Dermis blood vessel endothelial cell (primary cell): ENCODE measurements at regions not wholly inside any gene's neighbourhood (a gene's known extent, or its start where the extent isn't known, plus 50 kb on each side); places are given as distances from the start of the nearest gene placed in this dataset.

Source experiments
- DNase-seq: peaks from one replicate; pipeline ENCODE4 v3.0.0; 2010

DNA sequence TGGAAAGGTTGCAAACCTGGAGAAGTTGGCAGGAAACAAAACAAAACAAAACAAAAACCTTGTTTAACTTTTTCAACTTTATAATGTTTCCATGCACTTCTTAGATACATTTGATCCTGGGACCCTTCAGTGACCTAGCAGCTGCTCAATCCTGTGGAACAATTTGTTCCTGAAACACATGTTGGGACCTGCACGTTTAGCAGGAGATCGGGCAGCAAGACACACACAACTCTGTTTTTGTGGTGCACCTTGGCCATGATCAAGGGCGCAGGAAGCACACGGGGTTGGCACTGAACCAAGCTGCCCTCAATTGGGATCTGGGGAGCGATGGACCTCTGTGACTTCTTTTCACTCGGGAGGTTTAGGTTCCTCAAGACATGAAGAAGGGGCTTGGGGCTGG lies 268.7 kb downstream of the LOXHD1 start:
- no peak for DNase-seq

DNA sequence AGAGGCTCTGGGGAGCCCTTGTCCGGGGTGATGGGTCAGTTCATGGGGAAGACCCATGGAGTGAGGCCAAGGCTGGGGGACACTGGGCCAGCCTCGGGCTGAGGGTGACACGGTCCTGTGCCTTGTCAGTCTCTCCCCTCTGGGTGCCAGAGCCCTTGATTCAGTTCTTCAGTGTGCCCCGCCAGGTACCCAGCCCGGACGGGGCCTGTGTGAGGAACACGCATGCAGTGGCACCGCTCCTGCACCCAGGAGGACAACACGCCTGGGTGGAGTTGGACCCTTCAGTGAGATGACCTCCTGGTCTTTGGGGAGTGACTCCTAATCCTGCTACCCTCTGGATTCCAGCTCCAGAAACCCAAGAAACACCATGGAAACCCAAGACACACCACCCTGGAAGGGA lies 264.4 kb downstream of the LOXHD1 start:
- no peak for DNase-seq

DNA sequence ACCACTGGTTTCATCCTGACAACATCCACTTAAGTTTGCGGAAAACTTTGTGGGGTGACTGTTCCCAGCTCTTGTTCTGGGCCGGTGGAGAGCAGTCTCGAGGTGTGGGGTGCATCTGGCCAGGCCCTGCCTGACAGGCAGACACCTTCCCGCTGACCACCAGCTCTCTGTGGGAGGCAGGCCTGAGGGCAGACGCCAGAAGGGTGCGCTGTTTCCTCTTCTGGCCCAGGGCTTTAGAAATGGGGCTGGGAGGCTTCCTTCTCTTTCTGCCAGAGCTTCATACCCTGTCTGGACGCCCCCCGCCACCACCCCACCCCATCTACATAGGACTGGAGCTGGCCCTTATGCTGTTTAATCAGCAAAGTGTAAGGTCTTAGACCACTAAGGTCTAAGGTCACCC lies 263.8 kb downstream of the LOXHD1 start:
- DNase-seq: no peak

DNA sequence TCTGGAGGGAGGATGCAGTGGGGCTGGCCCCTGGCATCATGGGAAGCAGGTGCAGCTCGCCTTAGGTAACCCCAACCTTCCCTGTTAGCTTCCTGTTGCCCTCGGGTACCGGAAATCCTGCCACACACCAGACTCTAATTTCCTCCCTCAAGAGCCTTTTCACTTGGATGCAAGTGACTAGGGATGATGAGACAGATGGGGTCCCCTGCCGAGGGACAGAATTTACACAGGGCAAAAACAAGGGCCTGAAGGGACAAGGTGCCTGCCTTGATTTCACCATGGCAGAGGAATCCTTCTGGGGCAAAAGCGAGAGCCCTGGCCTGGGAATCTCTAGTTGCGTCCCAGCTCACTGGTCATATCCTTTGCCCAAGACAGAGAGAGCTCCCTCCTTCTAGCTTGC lies 263.1 kb downstream of the LOXHD1 start:
- DNase-seq: no peak

- no peak for DNase-seq
Measured at GRCh38 chr18:46395795-46396194, 261.2 kb downstream of the LOXHD1 start.

DNA sequence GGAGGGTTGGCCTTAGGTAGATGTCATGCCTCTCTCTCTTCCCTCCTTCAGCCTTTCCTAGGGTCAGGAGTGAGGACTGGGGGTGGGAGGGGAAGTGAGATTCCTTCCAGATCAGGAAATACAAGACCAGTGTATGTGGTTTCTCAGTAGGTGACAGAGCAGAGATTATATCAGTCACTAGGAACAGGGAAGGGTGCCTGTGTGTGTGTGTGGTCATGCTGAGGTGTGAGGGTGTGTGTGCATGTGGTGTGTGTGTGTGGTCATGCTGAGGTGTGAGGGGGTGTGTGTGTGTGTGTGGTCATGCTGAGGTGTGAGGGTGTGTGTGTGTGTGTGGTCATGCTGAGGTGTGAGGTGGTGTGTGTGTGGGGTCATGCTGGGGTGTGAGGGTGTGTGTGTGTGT lies 259.8 kb downstream of the LOXHD1 start:
- no peak for DNase-seq

DNA sequence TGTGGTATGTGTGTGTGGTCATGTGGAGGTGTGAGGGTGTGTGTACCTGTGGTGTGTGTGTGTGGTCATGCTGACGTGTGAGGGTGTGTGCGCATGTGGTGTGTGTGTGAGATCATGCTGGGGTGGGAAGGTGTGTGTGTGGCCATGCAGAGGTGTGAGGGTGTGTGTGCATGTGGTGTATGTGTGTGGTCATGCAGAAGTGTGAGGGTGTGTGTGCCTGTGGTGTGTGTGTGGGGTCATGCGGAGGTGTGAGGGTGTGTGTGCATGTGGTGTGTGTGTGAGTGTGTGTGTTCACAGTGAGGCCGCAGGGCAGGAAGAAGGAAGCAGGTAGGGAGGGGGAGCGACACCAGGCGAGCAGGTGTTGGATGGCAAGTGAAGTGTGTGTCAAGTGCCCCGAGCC lies 259.0 kb downstream of the LOXHD1 start:
- no peak for DNase-seq

DNA sequence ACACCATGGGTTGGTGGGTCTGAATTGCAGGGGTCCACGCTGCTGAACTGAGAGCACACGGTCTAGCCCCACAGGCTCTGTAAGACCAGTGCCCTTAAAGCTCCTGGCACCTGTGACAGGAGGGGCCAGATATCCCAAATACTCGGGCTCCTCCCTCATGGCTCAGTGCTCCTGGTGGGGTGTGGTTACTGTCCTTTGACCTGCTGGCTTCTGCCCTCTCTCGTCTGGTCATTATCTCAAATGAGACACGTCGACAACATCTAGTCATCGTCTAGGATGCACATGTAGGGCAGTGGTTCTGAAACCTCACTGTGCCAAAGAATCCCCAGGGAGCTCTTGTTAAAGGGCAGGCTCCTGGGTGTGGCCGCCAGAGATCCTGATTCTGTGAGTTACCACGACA lies 258.4 kb downstream of the LOXHD1 start:
- DNase-seq: no peak

DNA sequence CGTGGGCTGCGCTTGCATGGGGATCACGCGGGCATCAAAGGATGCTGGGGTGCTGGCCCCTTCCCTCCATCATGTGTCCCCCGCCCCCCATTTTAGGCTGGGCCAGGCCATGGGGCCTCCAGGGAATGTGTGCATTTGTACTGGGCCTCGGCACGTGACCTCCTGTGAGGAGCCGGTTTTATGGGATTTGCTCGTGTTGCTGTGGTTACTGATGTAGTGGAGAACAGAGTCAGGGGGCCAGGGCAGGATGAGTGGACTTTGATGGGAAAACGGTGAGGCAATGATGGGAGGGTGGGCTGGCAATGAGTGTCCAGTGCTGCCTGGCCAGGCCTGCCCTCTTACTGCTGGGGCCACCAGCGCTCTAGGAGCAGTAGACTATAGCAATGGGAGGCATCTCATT lies 257.7 kb downstream of the LOXHD1 start:
- no peak for DNase-seq

- no peak for DNase-seq
Measured at GRCh38 chr18:46400449-46400848, 256.6 kb downstream of the LOXHD1 start.

DNA sequence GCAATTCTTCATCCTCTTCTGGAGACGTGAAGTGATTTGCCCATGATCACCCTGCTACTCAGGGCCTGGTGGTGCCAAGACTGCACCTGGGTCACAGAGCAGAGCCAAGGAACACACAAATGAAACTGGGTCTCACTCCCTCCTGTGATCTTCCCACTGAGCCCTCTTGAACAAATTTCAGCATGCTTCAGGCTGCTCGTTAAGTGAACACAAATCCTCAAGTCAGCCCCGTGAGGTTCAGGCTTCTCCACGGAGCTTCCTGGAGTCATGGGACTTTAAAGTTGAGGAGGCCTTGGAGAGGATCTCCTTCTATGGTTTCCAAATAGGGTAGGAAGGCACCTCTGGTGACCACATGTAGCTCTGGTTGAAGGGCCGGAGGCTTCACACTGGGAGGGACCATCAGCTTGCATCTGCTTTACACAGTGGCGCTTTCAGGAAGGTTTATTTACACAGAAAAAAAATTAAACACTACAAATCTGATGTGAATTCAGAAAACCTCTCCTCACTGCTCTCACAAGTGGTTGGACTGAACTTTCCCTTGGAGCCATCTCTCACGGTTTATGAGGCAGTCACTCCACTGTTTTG lies 255.4 kb downstream of the LOXHD1 start:
- no peak for DNase-seq

- no peak for DNase-seq
Measured at GRCh38 chr18:46402396-46402795, 254.6 kb downstream of the LOXHD1 start.

- no peak for DNase-seq
Measured at GRCh38 chr18:46402945-46403344, 254.1 kb downstream of the LOXHD1 start.

DNA sequence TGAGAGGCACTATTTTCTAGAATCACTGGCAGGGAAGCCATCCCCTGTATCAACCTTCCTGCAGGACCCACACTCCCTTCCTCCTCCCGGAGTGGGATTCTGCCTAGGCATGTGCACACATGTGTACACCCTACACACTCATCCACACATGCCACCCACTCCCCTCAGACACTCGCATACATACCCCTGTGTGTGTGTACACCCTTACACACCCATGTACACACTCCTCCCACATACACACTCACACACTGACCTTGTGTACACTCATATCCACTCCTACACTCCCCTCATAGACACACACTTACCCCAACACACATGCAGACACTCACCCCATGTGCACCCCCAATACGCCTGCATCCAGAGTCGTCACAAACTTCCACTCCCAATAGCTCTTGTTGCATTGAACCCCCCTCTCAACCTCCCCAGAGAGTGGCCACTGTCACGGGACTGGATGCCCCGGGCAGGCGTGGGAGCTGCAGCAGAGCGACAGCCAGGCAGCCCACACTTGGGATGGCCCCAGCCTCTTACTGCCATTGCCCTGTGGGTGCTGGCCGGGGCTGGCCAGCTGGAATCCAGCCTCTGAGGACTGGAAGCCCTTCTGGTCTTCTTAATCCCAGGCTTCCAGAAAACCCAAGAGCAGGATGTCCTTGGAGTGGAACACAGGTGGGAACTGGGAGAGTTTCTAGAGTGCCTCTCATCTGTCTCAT lies 251.0 kb downstream of the LOXHD1 start:
- no peak for DNase-seq

DNA sequence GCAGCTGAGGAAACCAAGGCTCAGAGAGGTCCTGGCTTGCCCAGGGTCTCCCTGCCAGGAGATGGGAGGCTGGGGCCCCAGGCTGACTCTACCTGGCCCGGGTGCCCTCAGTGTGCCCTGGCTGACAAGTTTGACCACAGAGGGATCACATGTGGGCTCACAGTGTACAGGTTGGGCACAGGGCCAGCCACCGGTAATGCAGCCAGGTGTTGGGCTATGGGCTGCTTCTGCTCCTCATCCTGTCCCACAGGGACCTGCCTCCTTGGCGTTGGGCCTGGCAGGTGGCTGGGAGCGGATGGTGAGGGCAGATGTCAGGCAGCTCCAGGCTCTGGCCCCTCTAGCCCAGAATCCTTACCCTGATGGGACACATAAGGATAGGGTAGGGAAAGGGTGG lies 250.5 kb downstream of the LOXHD1 start:
- DNase-seq: no peak

GRCh38 chr18:46407486-46408166 lies 249.4 kb downstream of the LOXHD1 start:
- DNase-seq: no peak

- no peak for DNase-seq
Measured at GRCh38 chr18:46408334-46408987, 248.6 kb downstream of the LOXHD1 start.

GRCh38 chr18:46411191-46411828 lies 245.7 kb downstream of the LOXHD1 start:
- DNase-seq: no peak

GRCh38 chr18:46411867-46412690 lies 244.9 kb downstream of the LOXHD1 start:
- DNase-seq: no peak

DNA sequence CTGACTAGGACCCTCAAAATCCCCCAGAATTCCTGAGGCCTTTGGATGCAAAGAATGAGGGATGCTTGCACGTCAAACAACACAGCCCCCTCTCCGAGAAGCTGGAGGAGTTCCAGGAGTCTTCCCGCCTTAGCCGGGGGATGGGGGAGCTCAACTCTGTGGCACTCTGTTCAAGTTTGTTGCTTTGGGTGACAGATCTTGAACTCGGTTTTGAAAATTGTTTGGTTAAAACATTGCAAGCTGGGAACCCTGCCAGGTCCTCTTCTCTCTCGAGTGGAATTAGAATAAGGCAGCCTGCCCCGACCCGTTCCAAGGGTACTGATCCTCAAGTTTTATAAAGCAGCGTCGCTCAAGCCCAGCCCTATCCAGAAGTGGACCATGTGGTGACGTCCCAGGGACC lies 244.1 kb downstream of the LOXHD1 start:
- no peak for DNase-seq

GRCh38 chr18:46413684-46414083 lies 243.3 kb downstream of the LOXHD1 start:
- DNase-seq: no peak

DNA sequence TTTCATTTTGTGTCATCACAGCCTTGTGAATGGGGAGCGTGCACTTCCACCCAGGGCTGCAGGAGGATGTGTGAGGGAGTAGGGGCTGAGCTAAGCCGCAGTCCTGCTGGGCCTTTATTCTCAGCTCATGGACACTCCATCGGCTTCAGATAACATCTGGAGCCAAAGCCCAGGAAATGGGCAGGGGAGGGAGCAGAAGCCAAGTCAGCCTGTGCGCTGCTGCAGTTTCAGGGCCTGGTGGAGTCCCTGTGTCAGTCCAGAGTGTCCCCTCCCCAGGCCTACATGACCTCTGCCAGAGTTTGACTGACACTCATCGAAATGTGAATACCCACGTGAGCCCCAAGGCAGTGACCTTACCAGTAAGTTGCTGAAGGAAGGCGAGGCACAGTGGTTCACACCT lies 242.2 kb downstream of the LOXHD1 start:
- DNase-seq: no peak
